KOPT-K1 (cell line): ENCODE measurements at regions not wholly inside any gene's neighbourhood (a gene's known extent, or its start where the extent isn't known, plus 50 kb on each side); places are given as distances from the start of the nearest gene placed in this dataset.

Source experiments
- H3K27ac ChIP-seq: fragments of 200-600 bp; sonication (generic); 2 replicates; pipeline ENCODE4 v1.5.1; 2016; ENCODE audit warnings: antibody characterized with exemption, mild to moderate bottlenecking, low read depth, low read length; ENCODE audit not compliant: poor library complexity, severe bottlenecking
- H3K36me3 ChIP-seq: fragments of 200-600 bp; sonication (generic); 2 replicates; pipeline ENCODE4 v1.5.1; 2017; ENCODE audit warnings: antibody characterized with exemption, mild to moderate bottlenecking, low read length, moderate library complexity; ENCODE audit not compliant: insufficient read depth
- H3K9me3 ChIP-seq: fragments of 200-600 bp; sonication (generic); 2 replicates; pipeline ENCODE4 v1.5.1; 2017; ENCODE audit warnings: antibody characterized with exemption, low read length, mild to moderate bottlenecking; ENCODE audit not compliant: insufficient read depth, poor library complexity, severe bottlenecking

- Histone ChIP-seq H3K9me3 (no peaks in the 10 kb centered on the region), H3K27ac (no peak overlapping the region), H3K36me3 (no peaks in the 10 kb centered on the region)
Observed at GRCh38 chr7:50145226-50145625, 52.2 kb upstream of the ZPBP start.
